Naive B cell (primary cell): ENCODE measurements at regions not wholly inside any gene's neighbourhood (a gene's known extent, or its start where the extent isn't known, plus 50 kb on each side); places are given as distances from the start of the nearest gene placed in this dataset.
A peak's percentile ranks its signal among the peaks of the same experiment; 100 is the strongest.

Source experiments
- ATAC-seq, 2 donors: fragments of 150-1000 bp; cut with Tn5 transposase; 2 replicates each; pipeline ENCODE4 v1.10.0; 2021; ENCODE audit warnings: low read depth in 2 of 2, mild to moderate bottlenecking in 2 of 2, moderate library complexity in 2 of 2
- DNase-seq: peaks from one replicate; pipeline ENCODE4 v3.0.0; 2022
- H3K27ac Mint-ChIP-seq, 6 donors: one replicate each; pipeline ENCODE4 v1.8.0; 2020 to 2022; ENCODE audit warnings: mild to moderate bottlenecking in 6 of 6, mixed read lengths in 6 of 6, moderate library complexity in 5 of 6, inconsistent platforms in 2 of 6
- H3K27me3 Mint-ChIP-seq, 3 donors: one replicate each; pipeline ENCODE4 v1.8.0; 2021 to 2022; ENCODE audit warnings: mixed read lengths in 3 of 3, mild to moderate bottlenecking in 1 of 3
- H3K36me3 Mint-ChIP-seq, 2 donors: one replicate each; pipeline ENCODE4 v1.8.0; 2020 to 2022; ENCODE audit warnings: mixed read lengths in 2 of 2, inconsistent platforms in 1 of 2, mild to moderate bottlenecking in 1 of 2
- H3K4me1 Mint-ChIP-seq, 3 donors: one replicate each; pipeline ENCODE4 v1.8.0; 2020 to 2022; ENCODE audit warnings: mixed read lengths in 3 of 3, inconsistent platforms in 1 of 3, mild to moderate bottlenecking in 1 of 3, moderate library complexity in 1 of 3
- H3K4me3 Mint-ChIP-seq, 8 donors: one replicate each; pipeline ENCODE4 v1.8.0; 2020 to 2022; ENCODE audit warnings: mild to moderate bottlenecking in 8 of 8, mixed read lengths in 8 of 8, moderate library complexity in 8 of 8, inconsistent platforms in 2 of 8
- H3K9me3 Mint-ChIP-seq, 7 donors: one replicate each; pipeline ENCODE4 v1.8.0; 2020 to 2022; ENCODE audit warnings: mixed read lengths in 7 of 7, mild to moderate bottlenecking in 5 of 7, inconsistent platforms in 2 of 7, moderate library complexity in 1 of 7

GRCh38 chr5:6321078-6321477, 57.3 kb downstream of the MED10 start:
- Mint-ChIP-seq H3K9me3 (peaks cover 5 to 19% (median 7%) of the 10 kb centered on the region in 7 donors), H3K4me1 (no peaks in the 10 kb centered on the region), H3K27ac (no peak overlapping the region), H3K27me3 (peaks cover 0 to 7% (median 0%) of the 10 kb centered on the region in 3 donors), H3K36me3 (peaks cover 4 to 11% of the 10 kb centered on the region in 2 donors), H3K4me3 (no peak overlapping the region)
- DNase-seq (no peak), ATAC-seq (no peak)

GRCh38 chr5:6319116-6319515, 59.2 kb downstream of the MED10 start:
- peak overlapping the region in 1 of 6 donors; percentile 19 for H3K27ac Mint-ChIP-seq
- H3K27me3 Mint-ChIP-seq: peaks cover 0 to 7% (median 2%) of the 10 kb centered on the region in 3 donors
- no peak for DNase-seq
- peaks cover 5 to 19% (median 8%) of the 10 kb centered on the region in 7 donors for H3K9me3 Mint-ChIP-seq
- H3K4me1 Mint-ChIP-seq: no peaks in the 10 kb centered on the region
- ATAC-seq: no peak
- no peak overlapping the region for H3K4me3 Mint-ChIP-seq
- H3K36me3 Mint-ChIP-seq: peaks cover 4 to 11% of the 10 kb centered on the region in 2 donors

DNA sequence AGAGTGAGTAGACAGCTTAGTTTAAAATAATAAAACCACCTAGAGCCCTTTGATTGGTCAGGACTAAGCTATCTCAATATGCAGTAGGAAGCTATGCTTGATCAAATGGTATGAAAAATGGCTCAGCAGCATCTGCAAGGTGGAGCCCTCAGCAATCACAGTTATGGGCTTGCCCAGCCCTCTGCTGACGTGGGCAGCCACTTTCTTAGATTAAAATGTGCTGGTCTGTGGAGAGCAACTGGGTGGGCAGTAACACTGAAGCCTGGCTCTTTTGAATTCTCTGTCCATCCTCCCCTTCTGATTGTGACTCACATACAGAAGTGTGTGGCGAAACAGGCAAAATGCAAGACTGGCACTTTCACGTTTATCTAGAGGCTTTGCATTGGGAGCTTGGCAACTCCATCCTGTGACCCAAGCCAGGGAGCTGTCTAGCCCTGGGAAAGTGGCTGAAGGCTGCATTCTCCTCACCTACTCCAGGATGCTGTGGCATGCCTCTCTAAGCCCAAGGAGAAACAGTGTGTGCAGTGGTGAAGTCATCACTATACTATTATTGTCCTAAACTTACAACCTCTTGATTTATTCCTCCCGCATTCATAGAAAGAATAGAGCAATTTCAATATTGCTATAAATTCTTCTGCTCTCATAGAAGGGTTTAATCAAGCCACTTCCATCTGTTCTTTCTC, 61.1 kb downstream of the MED10 start:
- peaks cover 4 to 11% of the 10 kb centered on the region in 2 donors for H3K36me3 Mint-ChIP-seq
- no peak overlapping the region for H3K27ac Mint-ChIP-seq
- H3K4me1 Mint-ChIP-seq: no peaks in the 10 kb centered on the region
- H3K9me3 Mint-ChIP-seq: peaks cover 5 to 19% (median 8%) of the 10 kb centered on the region in 7 donors
- ATAC-seq (no peak), DNase-seq (no peak)
- peaks cover 0 to 7% (median 7%) of the 10 kb centered on the region in 3 donors for H3K27me3 Mint-ChIP-seq
- no peak overlapping the region for H3K4me3 Mint-ChIP-seq

GRCh38 chr5:6315580-6315979, 62.8 kb downstream of the MED10 start:
- H3K36me3 Mint-ChIP-seq: peaks cover 0 to under 1% of the 10 kb centered on the region in 2 donors
- DNase-seq: no peak
- H3K9me3 Mint-ChIP-seq: peaks cover 0 to 5% (median 4%) of the 10 kb centered on the region in 7 donors
- no peak overlapping the region for H3K4me3 Mint-ChIP-seq
- ATAC-seq: no peak
- H3K27ac Mint-ChIP-seq: no peak overlapping the region
- no peaks in the 10 kb centered on the region for H3K4me1 Mint-ChIP-seq
- H3K27me3 Mint-ChIP-seq: peaks cover 0 to 7% (median 7%) of the 10 kb centered on the region in 3 donors

- H3K27ac Mint-ChIP-seq: peak overlapping the region in 2 of 6 donors; percentile 39 to 51
- no peak overlapping the region for H3K4me3 Mint-ChIP-seq
- peaks cover 0 to 7% (median 7%) of the 10 kb centered on the region in 3 donors for H3K27me3 Mint-ChIP-seq
- H3K9me3 Mint-ChIP-seq: peaks cover 0 to 4% (median 0%) of the 10 kb centered on the region in 7 donors
- no peak for DNase-seq
- H3K4me1 Mint-ChIP-seq: no peaks in the 10 kb centered on the region
- no peak for ATAC-seq
- H3K36me3 Mint-ChIP-seq: no peaks in the 10 kb centered on the region
Measured at GRCh38 chr5:6311568-6312501, 66.5 kb downstream of the MED10 start.

- H3K4me1 Mint-ChIP-seq: no peaks in the 10 kb centered on the region
- no peaks in the 10 kb centered on the region for H3K36me3 Mint-ChIP-seq
- peaks cover 0 to 4% (median 0%) of the 10 kb centered on the region in 7 donors for H3K9me3 Mint-ChIP-seq
- H3K27ac Mint-ChIP-seq: no peak overlapping the region
- H3K27me3 Mint-ChIP-seq: peaks cover 0 to 7% (median 2%) of the 10 kb centered on the region in 3 donors
- H3K4me3 Mint-ChIP-seq: no peak overlapping the region
- no peak for DNase-seq
- ATAC-seq: no peak
Measured at GRCh38 chr5:6309949-6310348, 68.4 kb downstream of the MED10 start.

DNA sequence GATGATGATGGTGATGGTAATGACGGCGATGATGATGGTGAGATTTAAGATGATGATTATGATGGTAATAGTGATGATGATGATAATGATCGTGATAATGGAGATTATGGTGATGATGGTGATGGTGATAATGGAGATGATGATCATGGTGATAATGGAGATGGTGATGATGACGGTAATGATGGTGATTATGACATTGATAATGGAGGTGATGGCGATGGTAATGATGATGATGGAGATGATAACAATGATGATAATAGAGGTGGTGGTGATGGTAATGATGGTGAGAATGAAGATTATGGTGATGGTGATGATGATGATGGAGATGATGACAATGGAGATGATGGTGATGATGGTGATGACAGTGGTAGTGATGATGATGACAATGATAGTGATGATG, 69.7 kb downstream of the MED10 start:
- no peaks in the 10 kb centered on the region for H3K4me1 Mint-ChIP-seq
- H3K27ac Mint-ChIP-seq: no peak overlapping the region
- peaks cover 0 to 5% (median 3%) of the 10 kb centered on the region in 7 donors for H3K9me3 Mint-ChIP-seq
- peaks cover 0 to 6% (median under 1%) of the 10 kb centered on the region in 3 donors for H3K27me3 Mint-ChIP-seq
- no peaks in the 10 kb centered on the region for H3K36me3 Mint-ChIP-seq
- ATAC-seq (no peak), DNase-seq (no peak)
- H3K4me3 Mint-ChIP-seq: no peak overlapping the region

DNA sequence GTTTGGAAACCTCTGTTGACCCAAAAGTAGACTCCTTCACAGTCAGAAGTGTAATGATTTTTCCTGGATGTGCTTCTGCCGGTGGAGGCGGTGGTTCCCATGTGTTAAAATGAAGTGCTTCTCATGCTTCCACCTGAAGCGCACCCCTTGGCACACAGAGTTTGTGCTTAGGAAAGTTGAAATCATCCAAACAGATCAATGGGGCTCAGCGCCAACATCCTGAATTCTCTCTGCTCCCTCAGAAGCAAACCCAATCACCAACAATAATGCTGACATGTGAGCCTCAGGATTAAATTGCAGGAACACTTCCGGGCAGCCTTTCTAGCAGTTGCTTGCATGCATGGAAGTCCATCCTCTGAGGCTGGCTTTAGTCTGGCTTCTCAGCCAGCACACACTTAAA, 71.0 kb downstream of the MED10 start:
- Mint-ChIP-seq H3K27ac (no peak overlapping the region), H3K4me3 (no peak overlapping the region), H3K9me3 (peaks cover 0 to 5% (median 3%) of the 10 kb centered on the region in 7 donors), H3K4me1 (no peaks in the 10 kb centered on the region), H3K27me3 (peaks cover 3 to 9% (median 6%) of the 10 kb centered on the region in 3 donors), H3K36me3 (no peaks in the 10 kb centered on the region)
- DNase-seq (no peak), ATAC-seq (no peak)

DNA sequence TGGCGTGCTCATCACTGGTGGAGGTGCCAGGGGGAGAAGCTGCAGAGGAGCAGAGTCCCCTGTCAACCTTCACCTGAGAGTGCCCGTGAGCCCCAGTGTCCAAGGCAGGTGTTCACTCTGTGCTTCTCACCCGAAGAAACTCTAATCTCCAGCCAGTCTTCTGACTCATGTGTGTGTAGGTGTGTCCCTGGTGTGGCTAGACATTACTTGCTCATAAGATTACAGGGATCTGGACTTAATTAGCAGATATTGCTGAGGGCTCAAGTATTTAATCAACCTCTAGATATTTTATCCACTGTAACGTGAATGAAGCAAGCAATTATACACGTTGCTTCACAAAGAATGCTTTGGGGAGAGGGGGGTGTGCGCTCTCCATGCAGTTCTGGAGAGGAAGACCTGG, 72.5 kb downstream of the MED10 start:
- no peaks in the 10 kb centered on the region for H3K4me1 Mint-ChIP-seq
- H3K27me3 Mint-ChIP-seq: peaks cover 3 to 17% (median 6%) of the 10 kb centered on the region in 3 donors
- no peak overlapping the region for H3K27ac Mint-ChIP-seq
- no peak for ATAC-seq
- peaks cover 2 to 5% (median 3%) of the 10 kb centered on the region in 7 donors for H3K9me3 Mint-ChIP-seq
- H3K4me3 Mint-ChIP-seq: no peak overlapping the region
- no peak for DNase-seq
- no peaks in the 10 kb centered on the region for H3K36me3 Mint-ChIP-seq

- Mint-ChIP-seq H3K36me3 (no peaks in the 10 kb centered on the region), H3K4me1 (no peaks in the 10 kb centered on the region), H3K4me3 (no peak overlapping the region), H3K27ac (no peak overlapping the region), H3K9me3 (peaks cover 2 to 5% (median 3%) of the 10 kb centered on the region in 7 donors), H3K27me3 (peaks cover 6 to 17% (median 6%) of the 10 kb centered on the region in 3 donors)
- ATAC-seq (no peak), DNase-seq (no peak)
Measured at GRCh38 chr5:6302684-6303083, 75.7 kb downstream of the MED10 start.

GRCh38 chr5:6302075-6302474, 76.3 kb downstream of the MED10 start:
- H3K36me3 Mint-ChIP-seq: no peaks in the 10 kb centered on the region
- H3K9me3 Mint-ChIP-seq: peaks cover 2 to 5% (median 3%) of the 10 kb centered on the region in 7 donors
- DNase-seq: no peak
- H3K4me3 Mint-ChIP-seq: no peak overlapping the region
- no peaks in the 10 kb centered on the region for H3K4me1 Mint-ChIP-seq
- H3K27me3 Mint-ChIP-seq: peaks cover 6 to 17% (median 6%) of the 10 kb centered on the region in 3 donors
- ATAC-seq: no peak
- H3K27ac Mint-ChIP-seq: no peak overlapping the region

DNA sequence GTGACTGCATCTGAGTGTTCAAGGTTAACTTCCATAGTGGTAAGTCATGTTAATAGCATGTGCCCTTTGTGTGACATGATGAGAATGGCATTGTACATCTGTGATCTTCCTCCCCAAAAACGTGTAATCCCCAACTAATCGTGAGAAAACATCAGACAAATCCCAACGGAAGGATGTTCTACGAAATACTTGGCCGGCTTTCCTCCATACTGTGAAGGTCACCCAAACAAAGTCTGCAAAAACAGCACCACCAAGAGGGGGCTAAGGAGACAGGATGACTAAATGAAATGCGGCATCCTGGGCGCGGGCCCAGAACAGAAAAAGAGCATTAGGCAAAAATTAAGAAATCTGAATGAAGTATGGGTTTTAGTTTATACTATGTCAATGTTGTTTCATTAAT, 81.8 kb downstream of the MED10 start:
- Mint-ChIP-seq H3K27me3 (peaks cover 7 to 9% (median 8%) of the 10 kb centered on the region in 3 donors), H3K36me3 (no peaks in the 10 kb centered on the region), H3K27ac (no peak overlapping the region), H3K9me3 (peaks cover 0 to 12% (median 8%) of the 10 kb centered on the region in 7 donors), H3K4me1 (no peaks in the 10 kb centered on the region), H3K4me3 (no peak overlapping the region)
- ATAC-seq (no peak), DNase-seq (no peak)

DNA sequence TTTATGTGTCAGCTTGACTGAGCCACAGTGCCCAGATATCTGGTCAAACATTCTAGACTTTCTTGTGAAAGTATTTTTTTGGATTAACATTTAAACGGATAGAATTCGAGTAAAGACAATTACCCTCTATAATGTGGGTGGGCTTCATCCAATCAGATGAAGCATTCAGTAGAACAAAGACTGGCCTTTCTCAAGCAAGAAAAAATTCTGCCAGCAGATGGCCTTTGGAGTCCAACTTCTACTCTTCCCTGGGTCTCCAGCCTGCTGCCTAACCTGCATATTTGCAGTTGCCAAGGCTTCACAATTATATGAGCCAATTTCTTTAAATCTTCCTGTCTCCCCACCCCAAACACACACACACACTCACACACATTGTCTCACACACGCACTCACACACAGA, 86.4 kb downstream of the MED10 start:
- Mint-ChIP-seq H3K27ac (no peak overlapping the region), H3K9me3 (peaks cover 0 to 12% (median 6%) of the 10 kb centered on the region in 7 donors), H3K27me3 (peaks cover 0 to 9% (median 8%) of the 10 kb centered on the region in 3 donors), H3K4me3 (no peak overlapping the region), H3K36me3 (no peaks in the 10 kb centered on the region), H3K4me1 (no peaks in the 10 kb centered on the region)
- ATAC-seq (no peak), DNase-seq (no peak)
